Amniotic epithelial cell (primary cell): ENCODE measurements at regions not wholly inside any gene's neighbourhood (a gene's known extent, or its start where the extent isn't known, plus 50 kb on each side); places are given as distances from the start of the nearest gene placed in this dataset.

Experiments used
- DNase-seq: peaks from one replicate; pipeline ENCODE4 v3.0.0-alpha.2; 2010; ENCODE audit warnings: low read depth

DNA sequence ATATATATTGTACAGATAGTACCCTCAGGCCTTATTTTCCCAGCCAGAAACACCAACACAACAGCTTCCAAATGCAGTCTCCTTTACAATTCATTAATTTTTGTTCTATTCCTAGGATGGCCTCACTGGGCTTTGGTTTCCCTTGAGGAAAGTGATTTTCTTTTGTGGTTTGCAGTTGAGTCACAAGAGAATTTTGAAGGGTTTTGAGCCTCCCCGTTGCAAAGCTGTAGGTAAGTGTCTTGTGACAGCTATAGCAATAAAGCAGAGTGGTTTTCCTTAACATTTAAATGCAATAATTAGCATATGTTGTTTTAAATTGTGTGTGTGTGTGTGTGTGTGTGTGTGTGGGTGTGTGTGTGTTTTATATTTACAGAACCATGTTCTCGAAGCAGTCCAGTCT lies 54.1 kb upstream of the WDR17 start:
- DNase-seq: no peak

DNA sequence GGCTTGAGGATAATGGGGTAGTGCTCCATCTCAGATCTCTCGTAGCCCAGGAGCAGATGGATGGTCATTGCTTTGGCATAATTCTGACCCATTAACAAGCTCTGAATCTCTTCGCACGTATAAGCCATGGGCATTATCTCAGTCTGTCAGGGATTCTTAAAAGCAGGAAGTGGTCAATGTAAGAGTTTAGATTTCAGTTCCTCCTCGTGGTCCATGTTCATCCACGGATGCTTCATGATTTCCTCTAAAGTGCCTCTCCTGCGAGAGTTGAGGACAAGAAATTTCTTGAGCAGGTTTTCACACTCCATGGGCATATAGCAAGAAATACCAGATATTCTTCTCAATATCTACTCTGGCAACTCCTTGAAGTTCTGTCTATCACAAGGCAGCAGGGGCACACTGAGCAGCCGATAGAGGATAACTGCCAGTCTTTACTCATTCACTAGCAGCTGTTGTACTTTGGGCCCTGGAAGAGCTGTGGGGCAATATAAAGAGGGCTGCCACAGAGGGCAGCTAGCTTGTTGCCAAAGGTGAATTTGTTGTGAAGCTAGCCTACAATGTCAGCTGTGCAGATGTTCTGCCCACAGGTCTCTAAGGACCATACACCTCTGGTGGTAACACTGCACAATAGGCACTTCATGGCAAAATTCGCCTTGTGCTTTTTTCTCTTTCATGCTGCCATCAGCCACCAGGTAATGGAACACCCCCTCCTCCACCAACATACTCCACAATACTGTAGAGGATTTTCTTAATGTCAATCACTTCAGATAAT lies 52.0 kb upstream of the WDR17 start:
- no peak for DNase-seq

DNA sequence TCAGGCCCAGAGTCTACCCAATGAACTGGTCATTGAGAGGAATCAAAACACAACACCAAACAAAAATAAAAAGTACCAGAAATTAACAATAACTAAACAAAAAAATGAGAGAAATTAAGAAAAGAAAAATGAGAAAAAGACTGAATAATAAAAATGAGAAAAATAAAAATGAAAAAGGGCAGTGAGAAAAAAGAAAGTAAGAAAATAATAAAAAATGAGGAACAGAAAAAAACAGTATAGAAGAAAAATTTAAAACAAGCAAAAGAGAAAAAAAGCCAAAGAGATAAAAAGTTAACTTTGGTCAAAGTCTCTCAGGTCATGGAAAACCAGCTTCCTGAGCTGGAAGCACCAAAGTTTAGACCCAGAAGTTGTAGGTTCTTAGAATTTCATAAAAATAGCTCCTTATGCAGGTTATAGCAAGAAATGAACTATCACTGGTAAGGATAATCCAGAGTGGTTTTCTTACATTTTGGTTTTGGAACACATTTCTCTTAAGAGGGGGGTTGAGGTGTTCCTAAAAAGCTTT lies 51.0 kb upstream of the WDR17 start:
- no peak for DNase-seq
